ENCODE measurements at regions not wholly inside any gene's neighbourhood (a gene's known extent, or its start where the extent isn't known, plus 50 kb on each side); places are given as distances from the start of the nearest gene placed in this dataset.

- H3K36me3 ChIP-seq (ENCODE audit: control insufficient read depth, insufficient read depth, low read length): no peaks in the 10 kb centered on the region
- no peak overlapping the region for H2AFZ ChIP-seq (replicated peaks; ENCODE audit: low read length, poor library complexity)
- BruUV-seq (replicated peaks): no TSS peak
- no peak overlapping the region for H3K14ac ChIP-seq (replicated peaks; ENCODE audit: low read depth, low read length)
- H3K79me1 ChIP-seq (ENCODE audit: low read depth in 1 of 2, low read length in 2 of 2): no peaks in the 10 kb centered on the region
- H3K23ac ChIP-seq (ENCODE audit: low read depth, low read length): no peak overlapping the region
- H2BK120ac ChIP-seq (ENCODE audit: low read depth, low read length): no peak overlapping the region
- no peak overlapping the region for H3K9ac ChIP-seq (ENCODE audit: low read depth, low read length)
- no peak overlapping the region for H2BK15ac ChIP-seq (ENCODE audit: low read depth, low read length)
- H3K9me1 ChIP-seq (ENCODE audit: insufficient read depth, low read length): no peaks in the 10 kb centered on the region
- H2BK5ac ChIP-seq (ENCODE audit: low read depth, low read length, poor library complexity, severe bottlenecking): no peak overlapping the region
- no peak overlapping the region for H4K5ac ChIP-seq (ENCODE audit: low read depth, low read length)
- ATAC-seq (ENCODE audit: low read depth) (no peak), DNase-seq (no peak)
- H4K91ac ChIP-seq (ENCODE audit: insufficient read depth, low read depth, low read length): no peak overlapping the region
- dilution Hi-C loops (cut with HindIII; ENCODE audit: low sequenced_read_pairs, unreplicated experiment) (no loop called here), in situ Hi-C loops (cut with MboI; ENCODE audit: low sequenced_read_pairs) (no loop called here), intact Hi-C loops (cut with micrococcal nuclease) (no loop called here)
- no peaks in the 10 kb centered on the region for H3K4me1 ChIP-seq (ENCODE audit: control insufficient read depth, insufficient read depth, low read length)
- H2AK9ac ChIP-seq (replicated peaks; ENCODE audit: low read depth, low read length, poor library complexity): no peak overlapping the region
- no peak overlapping the region for H2BK20ac ChIP-seq (ENCODE audit: low read depth, low read length)
- no peaks in the 10 kb centered on the region for H3K27me3 ChIP-seq (ENCODE audit: control insufficient read depth, insufficient read depth, low read length)
- no peak overlapping the region for H3K4me2 ChIP-seq (ENCODE audit: low read depth, low read length)
- 0 out of 2 replicates have a peak overlapping the region, but pooled peaks have one; percentile 38 for H3K18ac ChIP-seq (ENCODE audit: low read depth, low read length)
- H3K4me3 ChIP-seq (ENCODE audit: insufficient read depth, low read depth, low read length): no peak overlapping the region
- no peaks in the 10 kb centered on the region for H4K20me1 ChIP-seq (ENCODE audit: insufficient read depth, low read length)
- H3K9me3 ChIP-seq (ENCODE audit: control insufficient read depth, insufficient read depth, low read length): no peaks in the 10 kb centered on the region
- no peak for TF ChIP-seq MAZ (IDR thresholded peaks at IDR 0.05; ENCODE audit: borderline replicate concordance, low read depth, low read length)
- TF ChIP-seq NFE2L2 (IDR thresholded peaks at IDR 0.05; ENCODE audit: low read depth, low read length): no peak
- TF ChIP-seq CEBPB (IDR thresholded peaks at IDR 0.05; ENCODE audit: low read depth, low read length): no peak
- TF ChIP-seq FOS (IDR thresholded peaks at IDR 0.05; ENCODE audit: low read depth, low read length): no peak
- TF ChIP-seq MAFK (IDR thresholded peaks at IDR 0.05; ENCODE audit: low read depth, low read length): no peak
- TF ChIP-seq RFX5 (IDR thresholded peaks at IDR 0.05; ENCODE audit: low read depth, low read length): no peak
- TF ChIP-seq RAD21 (IDR thresholded peaks at IDR 0.05; ENCODE audit: low read length): no peak
- TF ChIP-seq ELK1 (IDR thresholded peaks at IDR 0.05; ENCODE audit: borderline replicate concordance, low read depth, low read length): no peak
- no peak for TF ChIP-seq MXI1 (IDR thresholded peaks at IDR 0.05; ENCODE audit: borderline replicate concordance, low read depth, low read length)
- no peak for TF ChIP-seq CTCF (conservative IDR thresholded peaks at IDR 0.05; ENCODE audit: low read depth, low read length)
- TF ChIP-seq CHD1 (IDR thresholded peaks at IDR 0.05; ENCODE audit: low read depth, low read length): no peak
- no peak for TF ChIP-seq USF2 (IDR thresholded peaks at IDR 0.05; ENCODE audit: low read depth, low read length)
- TF ChIP-seq SMC3 (IDR thresholded peaks at IDR 0.05; ENCODE audit: low read depth, low read length): no peak
- no peak for TF ChIP-seq POLR2A (IDR thresholded peaks at IDR 0.05; ENCODE audit: low read depth, low read length)
- TF ChIP-seq BHLHE40 (IDR thresholded peaks at IDR 0.05; ENCODE audit: low read depth, low read length): no peak
- ChIA-PET CTCF (no interaction called here), POLR2A (ENCODE audit: unreplicated experiment) (no interaction called here)
- whole genome bisulfite sequencing, 2 experiments (ENCODE audit: extremely low coverage in 2 of 2, insufficient read length in 1 of 2): no CpG with 5 or more reads among the region's 6 CpGs
- no peak overlapping the region for H2AK5ac ChIP-seq (ENCODE audit: low read depth, low read length)
- no peak overlapping the region for H3K4ac ChIP-seq (ENCODE audit: low read depth, low read length)
- no peak overlapping the region for H3K56ac ChIP-seq (ENCODE audit: extremely low read depth, insufficient read depth, low read length)
- H3K27ac ChIP-seq (ENCODE audit: insufficient read depth, low read length): no peak overlapping the region
- H4K8ac ChIP-seq (ENCODE audit: low read depth in 2 of 2, low read length in 2 of 2): no peak overlapping the region
Observed at GRCh38 chr1:185367218-185367617, 50.2 kb upstream of the IVNS1ABP start.

Data from IMR-90 (cell line).